ENCODE measurements at regions not wholly inside any gene's neighbourhood (a gene's known extent, or its start where the extent isn't known, plus 50 kb on each side); places are given as distances from the start of the nearest gene placed in this dataset.

DNA sequence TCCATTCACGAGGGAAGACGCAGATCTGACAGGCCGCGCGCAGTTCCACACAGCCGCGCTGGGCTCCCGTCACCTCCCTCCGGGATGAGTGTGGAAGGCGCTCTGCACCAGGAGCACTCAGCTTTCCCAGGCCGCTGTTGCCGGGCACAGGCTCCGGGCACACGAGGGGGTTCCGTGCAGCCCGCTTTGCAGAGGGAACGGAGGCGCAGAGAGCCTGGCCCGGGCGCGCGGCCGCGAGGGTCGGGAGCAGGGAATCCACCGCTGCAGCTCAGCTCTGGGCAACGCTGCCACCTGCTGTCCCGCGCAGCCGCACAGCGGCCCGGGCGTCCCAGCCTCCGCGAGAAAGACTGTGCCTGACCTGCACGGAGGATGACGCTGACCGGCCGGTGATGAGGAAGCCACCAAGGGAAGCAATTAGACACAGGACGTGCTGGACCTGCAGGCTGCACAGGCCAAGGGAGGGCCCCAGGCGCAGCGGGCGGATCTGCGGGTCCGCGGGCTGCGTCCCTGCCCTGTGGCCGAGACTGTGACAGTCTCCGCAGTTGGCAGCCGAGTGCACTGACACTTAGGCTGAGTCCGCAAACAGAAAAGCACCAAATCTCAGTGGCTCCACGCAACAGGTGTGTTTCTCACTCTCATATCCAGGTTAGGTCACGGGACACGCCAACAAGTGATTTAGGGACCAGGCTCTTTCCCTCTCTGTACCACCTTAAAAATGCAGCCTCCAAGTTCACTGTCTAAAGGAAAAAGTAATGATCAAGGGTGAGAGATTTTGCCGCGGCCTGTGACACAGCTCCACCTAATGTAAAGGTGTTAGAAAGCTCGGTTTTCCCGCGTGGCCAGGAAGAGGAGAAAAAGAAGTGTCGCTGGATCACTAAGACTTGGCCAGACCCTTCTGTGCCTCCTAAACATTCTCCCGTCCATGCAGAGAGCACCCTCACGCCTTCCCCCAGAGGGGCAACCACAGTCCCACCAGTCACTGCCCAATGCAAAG lies 94.5 kb downstream of the SEC61G start:
- TF ChIP-seq CTCF (IDR thresholded peaks at IDR 0.05) (no peak), EZH2 (IDR thresholded peaks at IDR 0.05; ENCODE audit: borderline replicate concordance, insufficient read depth, low read depth, low read length, poor library complexity, severe bottlenecking) (no peak)
- Histone ChIP-seq H3K4me1 (ENCODE audit: control insufficient read depth in 2 of 2, insufficient read depth in 2 of 2, low read length in 2 of 2) (no peaks in the 10 kb centered on the region), H2AFZ (ENCODE audit: insufficient read depth, low read depth, low read length, poor library complexity, severe bottlenecking) (peak overlapping the region; percentile 42), H4K20me1 (ENCODE audit: control insufficient read depth, insufficient read depth, low read length, poor library complexity, severe bottlenecking) (no peaks in the 10 kb centered on the region), H3K4me3 (ENCODE audit: control extremely low read depth in 1 of 5, extremely low read depth in 1 of 5, insufficient read depth in 1 of 5, low read depth in 2 of 5, low read length in 4 of 5) (no peak overlapping the region), H3K9me3 (ENCODE audit: control extremely low read depth in 1 of 3, control insufficient read depth in 2 of 3, insufficient read depth in 1 of 3, low read length in 2 of 3) (peaks cover 0 to 13% (median 0%) of the 10 kb centered on the region in 3 donors), H3K4me2 (replicated peaks; ENCODE audit: low read depth, low read length, poor library complexity, severe bottlenecking) (peak overlapping the region; percentile 25), H3K27ac (ENCODE audit: low read length in 2 of 2) (no peak overlapping the region), H3K79me2 (ENCODE audit: control insufficient read depth, insufficient read depth, low read length) (no peaks in the 10 kb centered on the region), H3K36me3 (replicated peaks in 1 of 2; ENCODE audit: control extremely low read depth in 1 of 2, control insufficient read depth in 1 of 2, extremely low read depth in 1 of 2, insufficient read depth in 2 of 2, low read length in 1 of 2) (no peaks in the 10 kb centered on the region), H3K9ac (ENCODE audit: low read length) (no peak overlapping the region), H3K27me3 (replicated peaks in 1 of 4; ENCODE audit: control extremely low read depth in 1 of 4, control insufficient read depth in 3 of 4, insufficient read depth in 4 of 4, low read length in 3 of 4) (peaks cover 0 to 17% (median 2%) of the 10 kb centered on the region in 4 experiments)
- Mint-ChIP-seq H3K27ac (no peak overlapping the region), H3K27me3 (peaks cover 34% of the 10 kb centered on the region), H3K9me3 (ENCODE audit: insufficient read depth) (no peaks in the 10 kb centered on the region), H3K4me3 (peak overlapping the region; percentile 49), H3K4me1 (peaks cover 11% of the 10 kb centered on the region)
- ChIA-PET CTCF (no interaction called here), POLR2A (no interaction called here)
- 7% methylated on average over 54 of the region's 62 CpGs for WGBS (ENCODE audit: insufficient coverage)
- DNase-seq (peak; percentile 3), ATAC-seq (ENCODE audit: low read depth) (no peak)
- intact Hi-C loops (cut with micrococcal nuclease): no loop called here

GRCh38 chr7:54663603-54664234 lies 95.3 kb downstream of the SEC61G start:
- ChIA-PET POLR2A (no interaction called here), CTCF (no interaction called here)
- H3K27me3 Mint-ChIP-seq: peaks cover 34% of the 10 kb centered on the region
- H3K9me3 ChIP-seq (ENCODE audit: control extremely low read depth in 1 of 3, control insufficient read depth in 2 of 3, insufficient read depth in 1 of 3, low read length in 2 of 3): peaks cover 0 to 16% (median 0%) of the 10 kb centered on the region in 3 donors
- H3K27ac Mint-ChIP-seq: no peak overlapping the region
- H3K36me3 ChIP-seq (replicated peaks in 1 of 2; ENCODE audit: control extremely low read depth in 1 of 2, control insufficient read depth in 1 of 2, extremely low read depth in 1 of 2, insufficient read depth in 2 of 2, low read length in 1 of 2): no peaks in the 10 kb centered on the region
- WGBS (ENCODE audit: insufficient coverage): 29% methylated on average over 16 of the region's 16 CpGs
- peak overlapping the region; percentile 42 for H2AFZ ChIP-seq (ENCODE audit: insufficient read depth, low read depth, low read length, poor library complexity, severe bottlenecking)
- no peak overlapping the region for H3K9ac ChIP-seq (ENCODE audit: low read length)
- H3K27ac ChIP-seq (ENCODE audit: low read length in 2 of 2): no peak overlapping the region
- H4K20me1 ChIP-seq (ENCODE audit: control insufficient read depth, insufficient read depth, low read length, poor library complexity, severe bottlenecking): no peaks in the 10 kb centered on the region
- H3K79me2 ChIP-seq (ENCODE audit: control insufficient read depth, insufficient read depth, low read length): no peaks in the 10 kb centered on the region
- peaks cover 0 to 17% (median 2%) of the 10 kb centered on the region in 4 experiments for H3K27me3 ChIP-seq (replicated peaks in 1 of 4; ENCODE audit: control extremely low read depth in 1 of 4, control insufficient read depth in 3 of 4, insufficient read depth in 4 of 4, low read length in 3 of 4)
- H3K4me2 ChIP-seq (replicated peaks; ENCODE audit: low read depth, low read length, poor library complexity, severe bottlenecking): no peak overlapping the region
- H3K4me3 ChIP-seq (ENCODE audit: control extremely low read depth in 1 of 5, extremely low read depth in 1 of 5, insufficient read depth in 1 of 5, low read depth in 2 of 5, low read length in 4 of 5): no peak overlapping the region
- peaks cover 11% of the 10 kb centered on the region for H3K4me1 Mint-ChIP-seq
- no peak for ATAC-seq (ENCODE audit: low read depth)
- peak overlapping the region; percentile 49 for H3K4me3 Mint-ChIP-seq
- H3K9me3 Mint-ChIP-seq (ENCODE audit: insufficient read depth): no peaks in the 10 kb centered on the region
- intact Hi-C loops (cut with micrococcal nuclease): no loop called here
- no peak for TF ChIP-seq EZH2 (IDR thresholded peaks at IDR 0.05; ENCODE audit: borderline replicate concordance, insufficient read depth, low read depth, low read length, poor library complexity, severe bottlenecking)
- TF ChIP-seq CTCF (IDR thresholded peaks at IDR 0.05): no peak
- DNase-seq: no peak
- H3K4me1 ChIP-seq (ENCODE audit: control insufficient read depth in 2 of 2, insufficient read depth in 2 of 2, low read length in 2 of 2): no peaks in the 10 kb centered on the region
